ENCODE measurements at regions not wholly inside any gene's neighbourhood (a gene's known extent, or its start where the extent isn't known, plus 50 kb on each side); places are given as distances from the start of the nearest gene placed in this dataset.
A peak's percentile ranks its signal among the peaks of the same experiment; 100 is the strongest.

DNA sequence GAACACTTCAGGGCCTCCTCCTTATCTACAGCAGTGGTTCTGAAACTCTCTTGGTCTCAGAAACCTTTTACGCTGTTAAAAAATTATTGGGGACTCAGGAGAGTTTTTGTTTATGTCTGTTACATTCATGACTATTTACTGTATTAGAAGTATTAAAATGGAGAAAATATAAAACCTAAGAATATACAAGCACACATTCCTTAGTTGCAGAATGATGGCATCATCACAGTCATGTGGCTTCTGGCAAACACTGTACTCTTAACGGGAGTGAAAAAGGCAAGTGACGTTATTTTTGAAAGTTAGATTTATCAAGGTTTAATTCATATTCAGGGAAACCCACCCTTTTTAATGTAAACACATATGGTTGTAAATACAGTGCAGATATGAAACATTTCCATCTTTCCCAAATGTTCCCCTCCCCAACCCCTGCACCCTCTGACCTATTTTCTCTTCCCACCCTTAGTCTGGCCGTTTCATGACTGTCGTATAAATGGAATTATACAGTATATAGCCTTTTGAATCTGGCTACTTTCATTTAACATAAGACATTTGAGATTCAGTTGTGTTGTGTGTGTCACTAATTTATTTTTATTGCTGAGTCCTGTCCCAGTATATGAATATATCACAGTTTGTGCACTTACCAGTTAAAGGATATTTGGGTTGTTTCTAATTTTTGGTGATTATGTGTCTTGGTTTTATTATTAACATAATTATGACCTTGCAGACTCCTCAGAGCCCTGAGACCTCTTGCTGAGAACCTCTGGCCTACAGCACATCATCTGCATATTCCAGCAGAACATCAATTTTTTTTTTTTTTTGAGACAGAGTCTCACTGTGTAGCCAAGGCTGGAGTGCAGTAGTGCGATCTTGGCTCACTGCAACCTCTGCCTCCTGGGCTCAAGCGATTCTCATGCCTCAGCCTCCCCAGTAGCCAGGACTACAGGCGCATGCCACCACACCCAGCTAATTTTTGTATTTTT, 457.0 kb downstream of the PCNX1 start:
- no peak for ATAC-seq
- no peak for DNase-seq (ENCODE audit: low spot score)
- Histone ChIP-seq H3K9me2 (ENCODE audit: insufficient read depth) (no peaks in the 10 kb centered on the region), H3K79me2 (replicated peaks; ENCODE audit: insufficient read depth) (peaks cover 85% of the 10 kb centered on the region), H3K4me1 (ENCODE audit: insufficient read depth) (peaks cover 8% of the 10 kb centered on the region), H3K27me3 (ENCODE audit: insufficient read depth) (no peaks in the 10 kb centered on the region), H2AFZ (no peak overlapping the region), H4K20me1 (replicated peaks; ENCODE audit: insufficient read depth) (no peaks in the 10 kb centered on the region; the same call in 1 of the 2 replicates), H3F3A (replicated peaks; ENCODE audit: low read depth) (no peaks in the 10 kb centered on the region), H3K27ac (ENCODE audit: low read depth) (no peak overlapping the region), H3K36me3 (ENCODE audit: insufficient read depth) (no peaks in the 10 kb centered on the region), H3K4me2 (no peak overlapping the region), H3K4me3 (no peak overlapping the region)
- peaks cover 19% of the 10 kb centered on the region; the same call in 2 of the 3 replicates for H3K4me1 Mint-ChIP-seq
- peaks cover 3% of the 10 kb centered on the region; the same call in 1 of the 3 replicates for H3K9me3 Mint-ChIP-seq
- H3K27me3 Mint-ChIP-seq (ENCODE audit: insufficient read depth, low read depth, poor library complexity), result no peaks in the 10 kb centered on the region
- peaks cover 8% of the 10 kb centered on the region; the same call in 2 of the 3 replicates for H3K36me3 Mint-ChIP-seq (ENCODE audit: low read depth)
- no peak for TF ChIP-seq NANOG (IDR thresholded peaks at IDR 0.05; ENCODE audit: borderline replicate concordance)
- TF ChIP-seq JUNB (IDR thresholded peaks at IDR 0.05; ENCODE audit: unreplicated experiment), result no peak
- TF ChIP-seq STAT1 (IDR thresholded peaks at IDR 0.05; ENCODE audit: unreplicated experiment), result no peak
- TF ChIP-seq, protein P1, sequence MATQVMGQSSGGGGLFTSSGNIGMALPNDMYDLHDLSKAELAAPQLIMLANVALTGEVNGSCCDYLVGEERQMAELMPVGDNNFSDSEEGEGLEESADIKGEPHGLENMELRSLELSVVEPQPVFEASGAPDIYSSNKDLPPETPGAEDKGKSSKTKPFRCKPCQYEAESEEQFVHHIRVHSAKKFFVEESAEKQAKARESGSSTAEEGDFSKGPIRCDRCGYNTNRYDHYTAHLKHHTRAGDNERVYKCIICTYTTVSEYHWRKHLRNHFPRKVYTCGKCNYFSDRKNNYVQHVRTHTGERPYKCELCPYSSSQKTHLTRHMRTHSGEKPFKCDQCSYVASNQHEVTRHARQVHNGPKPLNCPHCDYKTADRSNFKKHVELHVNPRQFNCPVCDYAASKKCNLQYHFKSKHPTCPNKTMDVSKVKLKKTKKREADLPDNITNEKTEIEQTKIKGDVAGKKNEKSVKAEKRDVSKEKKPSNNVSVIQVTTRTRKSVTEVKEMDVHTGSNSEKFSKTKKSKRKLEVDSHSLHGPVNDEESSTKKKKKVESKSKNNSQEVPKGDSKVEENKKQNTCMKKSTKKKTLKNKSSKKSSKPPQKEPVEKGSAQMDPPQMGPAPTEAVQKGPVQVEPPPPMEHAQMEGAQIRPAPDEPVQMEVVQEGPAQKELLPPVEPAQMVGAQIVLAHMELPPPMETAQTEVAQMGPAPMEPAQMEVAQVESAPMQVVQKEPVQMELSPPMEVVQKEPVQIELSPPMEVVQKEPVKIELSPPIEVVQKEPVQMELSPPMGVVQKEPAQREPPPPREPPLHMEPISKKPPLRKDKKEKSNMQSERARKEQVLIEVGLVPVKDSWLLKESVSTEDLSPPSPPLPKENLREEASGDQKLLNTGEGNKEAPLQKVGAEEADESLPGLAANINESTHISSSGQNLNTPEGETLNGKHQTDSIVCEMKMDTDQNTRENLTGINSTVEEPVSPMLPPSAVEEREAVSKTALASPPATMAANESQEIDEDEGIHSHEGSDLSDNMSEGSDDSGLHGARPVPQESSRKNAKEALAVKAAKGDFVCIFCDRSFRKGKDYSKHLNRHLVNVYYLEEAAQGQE (IDR thresholded peaks at IDR 0.05; ENCODE audit: unreplicated experiment), result no peak
- H3K27ac Mint-ChIP-seq, result peak overlapping the region; percentile 56; the same call in 1 of the 2 replicates
- no peak overlapping the region for H3K4me3 Mint-ChIP-seq

DNA sequence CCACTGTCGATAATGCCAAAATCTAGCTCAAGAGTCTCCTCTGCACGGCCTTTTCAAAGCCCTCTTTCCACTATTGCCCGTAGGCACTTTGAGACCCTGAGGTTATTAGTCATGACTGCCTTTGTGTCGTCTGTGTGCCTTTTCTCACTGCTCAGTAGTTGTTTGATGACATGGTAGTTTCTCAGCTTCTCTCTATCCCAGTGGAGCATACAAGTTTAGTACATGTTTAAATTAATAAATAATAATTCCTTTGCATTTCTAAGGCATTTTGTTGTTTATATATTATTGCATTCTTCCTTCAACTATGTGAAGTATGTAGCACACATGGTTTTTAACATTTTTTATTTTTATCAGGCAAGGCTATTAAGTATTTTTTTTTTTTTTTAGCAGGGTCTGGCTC, 458.1 kb downstream of the PCNX1 start:
- peaks cover 76% of the 10 kb centered on the region for H3K79me2 ChIP-seq (replicated peaks; ENCODE audit: insufficient read depth)

More for the DNA sequence above, 458.1 kb downstream of the PCNX1 start:
- TF ChIP-seq NANOG (IDR thresholded peaks at IDR 0.05; ENCODE audit: borderline replicate concordance) (no peak), JUNB (IDR thresholded peaks at IDR 0.05; ENCODE audit: unreplicated experiment) (no peak)
- TF ChIP-seq, protein P1 (IDR thresholded peaks at IDR 0.05; ENCODE audit: unreplicated experiment), result no peak
- TF ChIP-seq, protein P2, sequence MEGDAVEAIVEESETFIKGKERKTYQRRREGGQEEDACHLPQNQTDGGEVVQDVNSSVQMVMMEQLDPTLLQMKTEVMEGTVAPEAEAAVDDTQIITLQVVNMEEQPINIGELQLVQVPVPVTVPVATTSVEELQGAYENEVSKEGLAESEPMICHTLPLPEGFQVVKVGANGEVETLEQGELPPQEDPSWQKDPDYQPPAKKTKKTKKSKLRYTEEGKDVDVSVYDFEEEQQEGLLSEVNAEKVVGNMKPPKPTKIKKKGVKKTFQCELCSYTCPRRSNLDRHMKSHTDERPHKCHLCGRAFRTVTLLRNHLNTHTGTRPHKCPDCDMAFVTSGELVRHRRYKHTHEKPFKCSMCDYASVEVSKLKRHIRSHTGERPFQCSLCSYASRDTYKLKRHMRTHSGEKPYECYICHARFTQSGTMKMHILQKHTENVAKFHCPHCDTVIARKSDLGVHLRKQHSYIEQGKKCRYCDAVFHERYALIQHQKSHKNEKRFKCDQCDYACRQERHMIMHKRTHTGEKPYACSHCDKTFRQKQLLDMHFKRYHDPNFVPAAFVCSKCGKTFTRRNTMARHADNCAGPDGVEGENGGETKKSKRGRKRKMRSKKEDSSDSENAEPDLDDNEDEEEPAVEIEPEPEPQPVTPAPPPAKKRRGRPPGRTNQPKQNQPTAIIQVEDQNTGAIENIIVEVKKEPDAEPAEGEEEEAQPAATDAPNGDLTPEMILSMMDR (conservative IDR thresholded peaks at IDR 0.05; ENCODE audit: low read depth in 2 of 2), result no peak
- H3K27me3 ChIP-seq (ENCODE audit: insufficient read depth), result no peaks in the 10 kb centered on the region
- H3F3A ChIP-seq (replicated peaks; ENCODE audit: low read depth), result no peaks in the 10 kb centered on the region
- no peaks in the 10 kb centered on the region for H3K9me2 ChIP-seq (ENCODE audit: insufficient read depth)
- no peak for DNase-seq (ENCODE audit: low spot score)
- ATAC-seq, result no peak
- no peak overlapping the region for H3K27ac ChIP-seq (ENCODE audit: low read depth)
- H2AFZ ChIP-seq, result no peak overlapping the region
- H3K36me3 ChIP-seq (ENCODE audit: insufficient read depth), result no peaks in the 10 kb centered on the region
- H4K20me1 ChIP-seq (replicated peaks; ENCODE audit: insufficient read depth), result no peaks in the 10 kb centered on the region; the same call in 1 of the 2 replicates
- peaks cover 8% of the 10 kb centered on the region for H3K4me1 ChIP-seq (ENCODE audit: insufficient read depth)
- peaks cover 19% of the 10 kb centered on the region; the same call in 2 of the 3 replicates for H3K4me1 Mint-ChIP-seq
- H3K36me3 Mint-ChIP-seq (ENCODE audit: low read depth), result peaks cover 8% of the 10 kb centered on the region; the same call in 1 of the 3 replicates
- peaks cover 3% of the 10 kb centered on the region; the same call in 1 of the 3 replicates for H3K9me3 Mint-ChIP-seq
- no peak overlapping the region for H3K4me3 ChIP-seq
- no peak overlapping the region for H3K4me2 ChIP-seq
- H3K27me3 Mint-ChIP-seq (ENCODE audit: insufficient read depth, low read depth, poor library complexity), result no peaks in the 10 kb centered on the region
- H3K27ac Mint-ChIP-seq, result peak overlapping the region; percentile 1; the same call in 1 of the 2 replicates
- no peak overlapping the region for H3K4me3 Mint-ChIP-seq

All from GM23338 (cell line).